ENCODE measurements at regions not wholly inside any gene's neighbourhood (a gene's known extent, or its start where the extent isn't known, plus 50 kb on each side); places are given as distances from the start of the nearest gene placed in this dataset.

GRCh38 chr2:128776461-128777195, 458.0 kb upstream of the HS6ST1 start:
- TF ChIP-seq CTCF (conservative IDR thresholded peaks at IDR 0.05) (no peak), EZH2 (IDR thresholded peaks at IDR 0.05; ENCODE audit: low read depth) (no peak)
